BJ (cell line): ENCODE measurements at regions not wholly inside any gene's neighbourhood (a gene's known extent, or its start where the extent isn't known, plus 50 kb on each side); places are given as distances from the start of the nearest gene placed in this dataset.

Source experiments
- CTCF ChIA-PET: fragments of 350-600 bp; formaldehyde crosslinking; extraction: SDS; loops from one replicate; lab custom pipeline; 2021; ENCODE audit warnings: antibody characterized with exemption, inconsistent platforms; lab: Yijun Ruan, JAX
- POLR2A ChIA-PET: fragments of 300-600 bp; sonication (Branson Sonifier 250); formaldehyde crosslinking; extraction: SDS; loops from one replicate; lab custom pipeline; 2021; ENCODE audit warnings: antibody characterized with exemption; lab: Charles Lee
- DNase-seq: peaks from one replicate; pipeline ENCODE4 v3.0.0-alpha.2; 2011; ENCODE audit warnings: low read depth
- H3K27me3 ChIP-seq: 2 replicates; pipeline ENCODE4 v1.6.0; 2011; ENCODE audit warnings: low read length; ENCODE audit not compliant: control insufficient read depth, insufficient read depth
- H3K36me3 ChIP-seq: 2 replicates; pipeline ENCODE4 v1.5.1; 2011; ENCODE audit warnings: low read length; ENCODE audit not compliant: control insufficient read depth, insufficient read depth
- H3K4me3 ChIP-seq: 2 replicates; pipeline ENCODE4 v1.5.1; 2011; ENCODE audit warnings: low read depth, mild to moderate bottlenecking, control low read depth, low read length
- CTCF ChIP-seq: IDR thresholded peaks from 2 replicates; pipeline ENCODE4 v1.5.1; 2011; ENCODE audit warnings: low read depth, mild to moderate bottlenecking, control low read depth, inconsistent platforms, low read length, moderate library complexity; ENCODE audit not compliant: insufficient read depth

GRCh38 chr17:14793237-14793636 lies 471.9 kb downstream of the PMP22 start:
- no peak for DNase-seq
- ChIA-PET CTCF (interaction anchor here (0.5 to 1.1 kb wide), 2 partner anchors 8 to 30 kb away, joined by 3 read pairs; no protein-coding TSS in a partner anchor), POLR2A (no interaction called here)
- TF ChIP-seq CTCF: no peak
- no peaks in the 10 kb centered on the region for H3K36me3 ChIP-seq
- H3K4me3 ChIP-seq: no peak overlapping the region
- H3K27me3 ChIP-seq: no peaks in the 10 kb centered on the region

- CTCF ChIA-PET: no interaction called here
- TF ChIP-seq CTCF: no peak
- Histone ChIP-seq H3K27me3 (no peaks in the 10 kb centered on the region), H3K4me3 (no peak overlapping the region), H3K36me3 (no peaks in the 10 kb centered on the region)
- POLR2A ChIA-PET: no interaction called here
- no peak for DNase-seq
These were observed 472.4 kb downstream of the PMP22 start for GRCh38 chr17:14792746-14793145.

- Histone ChIP-seq H3K4me3 (no peak overlapping the region), H3K36me3 (no peaks in the 10 kb centered on the region), H3K27me3 (no peaks in the 10 kb centered on the region)
- POLR2A ChIA-PET: no interaction called here
- CTCF ChIA-PET: no interaction called here
- no peak for TF ChIP-seq CTCF
- DNase-seq: no peak
These were observed 473.9 kb downstream of the PMP22 start for GRCh38 chr17:14791221-14791620.

- Histone ChIP-seq H3K36me3 (no peaks in the 10 kb centered on the region), H3K4me3 (no peak overlapping the region), H3K27me3 (no peaks in the 10 kb centered on the region)
- DNase-seq: no peak
- TF ChIP-seq CTCF: no peak
- ChIA-PET POLR2A (no interaction called here), CTCF (interaction anchor here (1.5 kb wide), 1 partner anchor 118 kb away, joined by 3 read pairs; no protein-coding TSS in a partner anchor)
These were observed 474.6 kb downstream of the PMP22 start for GRCh38 chr17:14790521-14790920.

GRCh38 chr17:14784997-14785696 lies 480.0 kb downstream of the PMP22 start:
- no peak for TF ChIP-seq CTCF
- ChIA-PET POLR2A (no interaction called here), CTCF (interaction anchor here (1.2 kb wide), 2 partner anchors 9 to 16 kb away, joined by 3 read pairs; no protein-coding TSS in a partner anchor)
- no peaks in the 10 kb centered on the region for H3K36me3 ChIP-seq
- H3K27me3 ChIP-seq: no peaks in the 10 kb centered on the region
- no peak for DNase-seq
- no peak overlapping the region for H3K4me3 ChIP-seq
